ENCODE measurements at regions not wholly inside any gene's neighbourhood (a gene's known extent, or its start where the extent isn't known, plus 50 kb on each side); places are given as distances from the start of the nearest gene placed in this dataset.

- H4K20me1 ChIP-seq (ENCODE audit: insufficient read depth, low read length), result no peaks in the 10 kb centered on the region
- no peak overlapping the region for H3K56ac ChIP-seq (ENCODE audit: extremely low read depth, insufficient read depth, low read length)
- no peaks in the 10 kb centered on the region for H3K9me1 ChIP-seq (ENCODE audit: insufficient read depth, low read length)
- no peaks in the 10 kb centered on the region for H3K4me1 ChIP-seq (ENCODE audit: control insufficient read depth, insufficient read depth, low read length)
- intact Hi-C loops (cut with micrococcal nuclease) (no loop called here), dilution Hi-C loops (cut with HindIII; ENCODE audit: low sequenced_read_pairs, unreplicated experiment) (no loop called here), in situ Hi-C loops (cut with MboI; ENCODE audit: low sequenced_read_pairs) (no loop called here)
- H4K5ac ChIP-seq (ENCODE audit: low read depth, low read length), result no peak overlapping the region
- BruUV-seq (replicated peaks), result no TSS peak
- no peaks in the 10 kb centered on the region for H3K36me3 ChIP-seq (ENCODE audit: control insufficient read depth, insufficient read depth, low read length)
- H3K9me3 ChIP-seq (ENCODE audit: control insufficient read depth, insufficient read depth, low read length), result peaks cover 3% of the 10 kb centered on the region; the same call in 1 of the 2 replicates
- H3K4me2 ChIP-seq (ENCODE audit: low read depth, low read length), result no peak overlapping the region
- H2BK15ac ChIP-seq (ENCODE audit: low read depth, low read length), result no peak overlapping the region
- H3K27me3 ChIP-seq (ENCODE audit: control insufficient read depth, insufficient read depth, low read length), result peaks cover 26% of the 10 kb centered on the region
- no peak overlapping the region for H2AFZ ChIP-seq (replicated peaks; ENCODE audit: low read length, poor library complexity)
- ATAC-seq (ENCODE audit: low read depth) (no peak), DNase-seq (no peak)
- no peak overlapping the region for H4K8ac ChIP-seq (ENCODE audit: low read depth in 2 of 2, low read length in 2 of 2)
- H2AK9ac ChIP-seq (replicated peaks; ENCODE audit: low read depth, low read length, poor library complexity), result no peak overlapping the region
- no peak overlapping the region for H3K9ac ChIP-seq (ENCODE audit: low read depth, low read length)
- 100% methylated on average over 5 of the region's 7 CpGs; no CpG with 5 or more reads in 1 of the 2 experiments for WGBS, 2 experiments (ENCODE audit: extremely low coverage in 2 of 2, insufficient read length in 1 of 2)
- POLR2A ChIA-PET (ENCODE audit: unreplicated experiment), result interaction anchor here (0.5 kb wide), 1 partner anchor 1960 kb away, joined by 5 read pairs; no protein-coding TSS in a partner anchor
- no peak overlapping the region for H3K14ac ChIP-seq (replicated peaks; ENCODE audit: low read depth, low read length)
- no peak overlapping the region for H3K4ac ChIP-seq (ENCODE audit: low read depth, low read length)
- no peak overlapping the region for H3K18ac ChIP-seq (ENCODE audit: low read depth, low read length)
- no peak overlapping the region for H3K4me3 ChIP-seq (ENCODE audit: insufficient read depth, low read depth, low read length)
- H2BK5ac ChIP-seq (ENCODE audit: low read depth, low read length, poor library complexity, severe bottlenecking), result no peak overlapping the region
- no peak overlapping the region for H2BK120ac ChIP-seq (ENCODE audit: low read depth, low read length)
- H4K91ac ChIP-seq (ENCODE audit: insufficient read depth, low read depth, low read length), result no peak overlapping the region
- CTCF ChIA-PET, result no interaction called here
- no peak overlapping the region for H2BK20ac ChIP-seq (ENCODE audit: low read depth, low read length)
- no peaks in the 10 kb centered on the region for H3K79me1 ChIP-seq (ENCODE audit: low read depth in 1 of 2, low read length in 2 of 2)
- H3K23ac ChIP-seq (ENCODE audit: low read depth, low read length), result no peak overlapping the region
- H3K27ac ChIP-seq (ENCODE audit: insufficient read depth, low read length), result no peak overlapping the region
- TF ChIP-seq RFX5 (IDR thresholded peaks at IDR 0.05; ENCODE audit: low read depth, low read length) (no peak), SMC3 (IDR thresholded peaks at IDR 0.05; ENCODE audit: low read depth, low read length) (no peak), NFE2L2 (IDR thresholded peaks at IDR 0.05; ENCODE audit: low read depth, low read length) (no peak), FOS (IDR thresholded peaks at IDR 0.05; ENCODE audit: low read depth, low read length) (no peak), CTCF (conservative IDR thresholded peaks at IDR 0.05; ENCODE audit: low read depth, low read length) (no peak), USF2 (IDR thresholded peaks at IDR 0.05; ENCODE audit: low read depth, low read length) (no peak), BHLHE40 (IDR thresholded peaks at IDR 0.05; ENCODE audit: low read depth, low read length) (no peak), POLR2A (IDR thresholded peaks at IDR 0.05; ENCODE audit: low read depth, low read length) (no peak), MAZ (IDR thresholded peaks at IDR 0.05; ENCODE audit: borderline replicate concordance, low read depth, low read length) (no peak), RCOR1 (IDR thresholded peaks at IDR 0.05; ENCODE audit: insufficient replicate concordance, low read length) (no peak), CHD1 (IDR thresholded peaks at IDR 0.05; ENCODE audit: low read depth, low read length) (no peak), MAFK (IDR thresholded peaks at IDR 0.05; ENCODE audit: low read depth, low read length) (no peak), CEBPB (IDR thresholded peaks at IDR 0.05; ENCODE audit: low read depth, low read length) (no peak), RAD21 (IDR thresholded peaks at IDR 0.05; ENCODE audit: low read length) (no peak), MXI1 (IDR thresholded peaks at IDR 0.05; ENCODE audit: borderline replicate concordance, low read depth, low read length) (no peak)
- TF ChIP-seq, protein P1, sequence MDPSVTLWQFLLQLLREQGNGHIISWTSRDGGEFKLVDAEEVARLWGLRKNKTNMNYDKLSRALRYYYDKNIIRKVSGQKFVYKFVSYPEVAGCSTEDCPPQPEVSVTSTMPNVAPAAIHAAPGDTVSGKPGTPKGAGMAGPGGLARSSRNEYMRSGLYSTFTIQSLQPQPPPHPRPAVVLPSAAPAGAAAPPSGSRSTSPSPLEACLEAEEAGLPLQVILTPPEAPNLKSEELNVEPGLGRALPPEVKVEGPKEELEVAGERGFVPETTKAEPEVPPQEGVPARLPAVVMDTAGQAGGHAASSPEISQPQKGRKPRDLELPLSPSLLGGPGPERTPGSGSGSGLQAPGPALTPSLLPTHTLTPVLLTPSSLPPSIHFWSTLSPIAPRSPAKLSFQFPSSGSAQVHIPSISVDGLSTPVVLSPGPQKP (IDR thresholded peaks at IDR 0.05; ENCODE audit: borderline replicate concordance, low read depth, low read length), result no peak
- no peak overlapping the region for H2AK5ac ChIP-seq (ENCODE audit: low read depth, low read length)
Measured at GRCh38 chr10:3016016-3016415, 51.3 kb upstream of the PFKP start.
